Activated CD4-positive, alpha-beta T cell treated with anti-CD3 and anti-CD28 coated beads, Interleukin-2, amount 50 U/mL, for 24 hours (primary cell): ENCODE measurements at regions not wholly inside any gene's neighbourhood (a gene's known extent, or its start where the extent isn't known, plus 50 kb on each side); places are given as distances from the start of the nearest gene placed in this dataset.
"Not testable (repeated sequence)": the region's sequence is repeated elsewhere in the genome, so short reads cannot be mapped to it uniquely, and the experiment has no call there.

Experiments
- DNase-seq, 2 donors: peaks; one replicate each; pipeline ENCODE4 v3.0.0-alpha.2; 2020; ENCODE audit warnings: low read depth in 1 of 2, low spot score in 1 of 2

DNA sequence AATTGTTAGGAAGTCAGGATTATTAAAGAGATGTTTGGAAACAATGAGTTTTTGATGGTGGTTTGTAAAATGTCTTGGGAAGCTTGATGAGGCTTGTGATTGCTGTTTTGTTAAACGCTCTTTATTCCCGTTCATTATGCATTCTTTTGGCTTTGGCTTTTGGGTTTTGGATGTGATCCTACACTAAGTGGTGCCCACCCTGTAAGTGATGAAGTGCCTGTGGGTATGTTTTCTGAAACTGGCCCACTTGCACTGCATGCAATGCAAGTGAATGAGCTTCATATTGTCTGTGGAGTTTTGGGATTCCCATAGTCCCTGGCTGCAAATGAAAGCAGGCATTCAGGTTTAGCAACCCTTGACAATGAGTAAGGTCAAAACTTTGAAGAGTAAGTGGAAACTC lies 1035.5 kb upstream of the WWC1 start:
- DNase-seq, result no peak

GRCh38 chr5:167259806-167260205 lies 1031.6 kb upstream of the WWC1 start:
- DNase-seq, result no peak

- DNase-seq, result no peak
These were observed 1029.9 kb upstream of the WWC1 start for GRCh38 chr5:167261309-167262100.

DNA sequence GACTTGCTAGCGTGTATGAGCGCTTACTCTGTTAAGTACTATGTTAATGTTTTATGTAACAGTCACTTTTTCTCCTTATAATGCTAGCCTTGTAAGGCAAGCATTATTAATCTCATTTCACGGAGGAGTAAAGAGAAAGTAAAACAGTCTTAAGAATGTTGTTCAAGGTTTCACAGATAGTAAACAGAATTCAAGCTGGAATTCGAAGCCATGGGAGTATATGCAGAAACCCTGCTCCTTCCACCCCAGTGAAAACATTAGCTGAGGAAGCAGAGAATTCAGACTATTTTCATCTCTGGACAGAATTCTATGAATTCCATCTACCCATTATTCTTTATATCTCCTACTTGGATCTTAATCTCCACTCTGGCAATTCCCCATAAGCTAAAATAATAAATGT lies 1028.3 kb upstream of the WWC1 start:
- no peak for DNase-seq

DNA sequence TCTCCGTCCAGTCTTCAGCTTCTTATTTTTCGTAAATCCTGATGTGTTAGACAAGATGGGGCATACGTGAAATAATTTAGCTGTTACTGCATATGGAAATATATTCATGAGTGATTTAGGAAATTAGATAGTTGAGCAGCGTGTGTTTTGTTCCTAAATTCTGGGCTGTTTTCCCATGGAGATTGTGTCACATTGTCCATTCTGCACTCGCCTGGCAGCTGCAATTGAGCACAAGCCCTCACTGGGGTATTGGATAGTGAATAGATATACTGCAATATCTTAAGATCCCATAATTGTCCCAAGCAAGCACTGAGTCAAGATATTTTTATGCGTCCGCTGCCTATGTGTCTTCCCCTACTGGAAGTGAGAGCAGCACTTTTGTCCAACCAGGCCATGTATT lies 1027.1 kb upstream of the WWC1 start:
- no peak for DNase-seq

DNA sequence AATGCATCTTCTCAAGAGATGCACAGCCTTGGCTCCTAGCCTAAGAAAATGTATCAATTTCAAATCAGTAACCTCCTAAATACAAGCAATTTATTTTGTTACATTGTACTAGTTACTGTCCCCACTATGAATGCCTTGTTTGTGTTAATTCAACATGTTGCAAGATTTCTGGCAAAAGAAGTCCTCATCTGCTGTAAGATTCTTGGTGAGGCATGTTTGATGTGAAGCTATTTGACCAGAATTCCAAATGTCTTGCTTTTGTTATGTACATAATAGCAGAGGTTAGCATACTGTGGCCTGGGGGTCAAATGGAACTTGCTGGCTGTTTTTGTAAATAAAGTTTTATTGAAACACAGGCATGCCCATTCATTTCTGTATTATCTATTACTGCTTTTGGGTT lies 1023.1 kb upstream of the WWC1 start:
- DNase-seq, result no peak

GRCh38 chr5:167269146-167269545 lies 1022.3 kb upstream of the WWC1 start:
- no peak for DNase-seq

DNA sequence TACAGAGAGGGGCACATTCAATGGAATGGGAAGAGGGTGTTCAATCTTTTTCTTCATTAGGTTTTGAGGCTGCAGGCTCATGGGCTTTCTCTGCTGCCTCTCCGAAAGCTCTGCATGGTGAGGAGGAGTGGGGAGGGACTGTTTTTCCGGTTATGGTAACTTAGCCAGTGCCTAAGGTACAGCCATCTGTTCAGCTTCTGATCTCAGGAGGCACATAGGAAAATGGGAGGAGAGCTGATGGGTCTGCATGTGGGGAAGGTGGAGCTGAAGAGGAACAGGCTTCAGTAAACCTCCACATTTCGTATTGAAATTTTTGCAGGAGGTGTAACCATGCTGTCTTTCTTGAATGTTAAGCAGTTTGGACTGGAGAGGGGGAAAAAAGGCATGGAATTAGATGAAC lies 1020.4 kb upstream of the WWC1 start:
- DNase-seq, result no peak

DNA sequence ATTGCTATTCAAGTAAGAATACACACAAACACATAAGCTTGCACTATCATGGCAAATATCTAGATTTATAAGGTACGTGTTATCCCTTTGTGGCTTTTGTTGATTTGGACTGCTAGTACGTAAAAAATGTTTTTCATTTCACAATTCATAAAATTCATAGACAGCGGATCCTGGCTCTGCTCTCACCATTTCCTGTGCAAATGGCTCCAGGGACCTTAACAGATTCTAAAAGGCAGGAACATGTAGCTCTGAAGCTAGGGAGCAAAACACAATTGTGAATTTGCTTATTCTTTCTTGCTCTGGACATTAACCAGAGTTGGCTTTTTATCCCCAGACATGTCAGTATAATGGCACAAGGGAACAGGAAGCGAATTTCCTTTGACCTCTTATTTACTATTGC lies 1019.9 kb upstream of the WWC1 start:
- no peak for DNase-seq

DNA sequence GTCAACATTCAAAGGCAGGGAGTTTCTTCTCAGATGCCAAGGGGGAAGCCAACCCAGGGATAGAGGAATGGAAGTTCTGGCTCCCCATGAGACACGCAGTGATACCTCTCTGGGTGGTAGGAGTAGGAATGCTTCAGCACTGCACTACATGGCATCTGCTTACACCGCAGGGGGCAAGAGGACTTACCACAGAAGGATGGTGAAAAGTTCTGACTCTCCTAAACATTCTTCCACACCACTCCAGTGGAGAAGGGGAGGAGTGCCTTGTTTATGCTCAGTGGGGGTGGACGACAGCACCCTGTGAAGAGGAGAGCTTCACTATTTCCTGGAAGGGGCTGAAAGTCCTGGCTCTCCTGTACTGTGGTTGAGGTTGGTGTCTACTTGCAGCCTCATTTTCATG lies 1011.3 kb upstream of the WWC1 start:
- no peak for DNase-seq

DNA sequence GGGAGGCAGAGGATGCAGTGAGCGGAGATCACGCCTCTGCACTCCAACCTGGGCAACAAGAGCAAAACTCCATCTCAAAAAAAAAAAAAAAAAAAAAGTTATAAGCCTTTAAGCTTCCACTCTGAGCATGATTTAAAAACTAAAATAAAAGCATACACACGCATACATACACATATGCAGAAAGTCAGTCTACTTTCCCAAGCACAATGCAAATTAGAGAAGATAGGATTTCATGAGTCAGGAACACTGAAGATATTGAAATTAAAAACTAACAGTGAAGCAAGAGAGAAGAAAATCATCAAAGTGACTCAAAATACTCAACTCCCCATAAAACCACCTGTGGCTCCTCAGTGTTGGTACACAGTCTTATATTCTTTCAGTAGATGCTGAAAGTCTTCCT lies 1009.5 kb upstream of the WWC1 start:
- DNase-seq, result no peak

DNA sequence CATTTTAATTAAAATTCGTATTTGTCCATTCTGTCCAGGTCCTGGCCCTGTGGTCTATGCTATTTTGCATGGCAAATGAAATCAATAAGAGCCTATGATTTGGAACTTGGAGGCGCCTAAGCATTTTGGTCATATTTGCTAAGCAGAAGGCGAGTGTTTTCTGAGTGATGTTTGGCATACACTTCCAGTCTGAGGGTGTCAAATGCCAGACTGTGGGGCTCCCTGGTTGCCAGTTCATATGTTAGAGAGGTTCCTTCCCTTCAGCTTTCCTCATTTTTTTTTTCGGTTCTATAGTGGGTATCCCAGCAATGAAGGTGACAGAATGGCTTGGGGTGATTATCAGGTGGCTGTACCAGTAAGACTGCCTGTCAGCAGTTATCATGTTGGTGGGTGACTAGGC lies 1007.8 kb upstream of the WWC1 start:
- no peak for DNase-seq

DNA sequence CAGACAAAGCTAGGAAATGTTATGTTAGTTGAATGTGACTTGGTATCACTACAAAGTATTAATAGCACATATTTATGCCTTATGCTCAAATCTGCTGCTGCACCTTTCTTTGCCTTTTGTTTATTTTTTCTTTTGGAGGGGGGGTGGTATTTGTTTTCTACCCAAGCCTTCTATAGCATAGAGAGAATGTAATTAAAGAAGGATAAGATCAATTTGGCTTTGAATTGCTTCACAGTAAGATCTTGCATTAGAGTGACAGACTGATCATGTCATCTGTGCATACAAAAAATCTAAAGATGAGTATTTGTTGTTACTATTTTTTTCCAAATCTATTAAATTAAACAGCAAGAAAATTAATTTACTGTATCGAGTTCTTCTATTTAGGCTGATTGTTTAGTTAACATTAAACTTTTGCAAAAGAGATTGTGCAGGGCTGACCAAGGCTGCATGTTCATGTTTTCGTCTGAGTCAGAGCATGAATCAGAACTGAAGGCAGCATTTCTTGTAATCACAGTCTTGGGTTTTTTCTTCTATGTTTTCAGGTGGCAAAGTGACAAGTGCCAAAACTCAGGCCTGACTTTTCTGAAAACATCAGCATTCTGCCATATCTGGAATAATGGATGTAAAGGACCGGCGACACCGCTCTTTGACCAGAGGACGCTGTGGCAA lies 1007.1 kb upstream of the WWC1 start:
- DNase-seq, result no peak

DNA sequence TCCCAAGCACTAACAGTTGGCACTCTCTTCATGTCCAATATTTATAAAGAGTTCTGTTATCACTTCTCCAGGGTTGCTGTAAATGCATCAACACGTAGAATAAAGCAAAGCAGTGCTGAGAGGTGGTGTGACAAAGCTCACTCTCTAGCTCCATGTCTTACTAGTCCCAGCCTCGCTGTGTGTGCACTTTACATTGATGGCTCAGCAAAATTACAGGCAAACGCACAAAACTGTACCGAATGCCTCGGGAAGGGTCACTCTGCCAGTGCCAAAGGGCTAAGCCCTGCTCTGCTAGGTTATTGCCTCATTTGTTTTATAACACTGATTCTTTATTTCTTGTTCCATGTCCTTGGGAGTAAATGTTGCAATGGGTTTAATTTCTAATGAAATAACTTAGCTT lies 1005.9 kb upstream of the WWC1 start:
- DNase-seq, result no peak

GRCh38 chr5:167286891-167287290 lies 1004.6 kb upstream of the WWC1 start:
- no peak for DNase-seq

GRCh38 chr5:167290478-167290877 lies 1001.0 kb upstream of the WWC1 start:
- DNase-seq, result no peak

GRCh38 chr5:167294882-167295680 lies 996.4 kb upstream of the WWC1 start:
- no peak for DNase-seq

DNA sequence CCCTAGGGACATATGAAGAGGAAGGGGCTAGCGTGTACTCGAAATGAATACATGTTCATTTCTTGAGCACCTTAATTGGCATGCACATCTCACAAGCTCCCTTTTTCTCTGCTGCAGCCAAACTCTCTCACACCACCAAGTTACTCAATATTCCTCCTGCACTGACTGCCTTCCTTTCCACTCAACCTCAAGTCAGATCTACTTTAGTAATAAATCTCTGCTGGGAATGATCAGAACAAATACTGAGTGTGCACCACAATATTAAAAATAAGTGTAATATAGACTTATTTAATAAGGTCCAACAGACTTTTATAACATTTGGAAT lies 995.8 kb upstream of the WWC1 start:
- DNase-seq, result no peak

- no peak for DNase-seq
These were observed 995.4 kb upstream of the WWC1 start for GRCh38 chr5:167296066-167296465.

DNA sequence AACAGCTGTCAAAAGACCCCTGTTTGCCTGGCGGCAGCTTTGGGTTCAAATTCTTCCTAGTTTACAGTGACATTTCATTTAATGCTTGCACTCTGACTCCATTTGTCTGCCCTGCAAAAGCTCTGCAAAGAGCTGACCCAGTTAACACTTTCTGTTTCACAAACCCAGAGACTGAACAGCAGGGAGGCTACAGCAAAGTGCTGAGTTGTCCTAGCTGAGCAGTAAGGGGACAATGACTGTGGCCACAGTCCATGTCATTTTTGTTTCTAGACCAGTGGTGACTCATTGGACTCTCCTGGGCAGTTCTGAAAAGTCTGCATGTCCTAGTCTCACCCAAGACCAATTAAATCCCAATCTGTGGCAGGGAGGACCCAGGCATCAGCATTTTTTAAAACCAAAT lies 994.8 kb upstream of the WWC1 start:
- DNase-seq, result no peak

DNA sequence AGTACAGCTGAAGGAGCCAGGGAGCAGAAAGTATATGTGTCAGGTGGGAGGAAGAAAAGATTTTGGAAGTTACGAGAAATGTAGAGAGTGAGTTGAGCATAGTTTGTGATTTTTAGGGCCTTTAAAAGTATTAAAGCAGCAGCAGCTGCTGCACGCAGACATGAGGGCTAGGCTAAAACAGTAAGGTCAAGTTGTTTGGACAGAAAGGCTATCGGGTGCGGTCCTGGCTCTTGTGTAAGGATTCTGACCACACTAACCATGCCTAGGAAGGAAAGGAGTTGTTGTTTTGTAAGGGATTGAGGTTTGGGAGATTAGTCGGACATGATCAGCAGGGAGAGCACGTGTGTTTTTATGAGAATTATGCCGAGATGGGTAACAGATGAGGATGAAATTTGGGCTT lies 991.6 kb upstream of the WWC1 start:
- not testable (repeated sequence) for DNase-seq

- no peak for DNase-seq
These were observed 987.9 kb upstream of the WWC1 start for GRCh38 chr5:167303582-167303981.
